K562 (cell line): ENCODE measurements at regions not wholly inside any gene's neighbourhood (a gene's known extent, or its start where the extent isn't known, plus 50 kb on each side); places are given as distances from the start of the nearest gene placed in this dataset.

Experiments
- FOXM1 ChIP-seq, 2 experiments: fragments of 450-650 bp in 1 of 2; sonication (generic) in 1 of 2; formaldehyde crosslinking in 1 of 2; IDR thresholded peaks; 2 replicates each; pipeline versions ENCODE4 v1.6.1 to v1.9.0; 2017 to 2022; ENCODE audit warnings: low read depth in 2 of 2, mild to moderate bottlenecking in 2 of 2, missing genetic modification reagents in 1 of 2, moderate library complexity in 1 of 2
- HMGN3 ChIP-seq: IDR thresholded peaks from 2 replicates; pipeline ENCODE4 v1.6.1; 2011; ENCODE audit warnings: borderline replicate concordance, low read depth, mild to moderate bottlenecking, mixed read lengths, low read length; ENCODE audit not compliant: insufficient read length; ENCODE audit errors: extremely low read depth
- IRF2 ChIP-seq: sonication (generic); formaldehyde crosslinking; IDR thresholded peaks from 2 replicates; pipeline ENCODE4 v1.8.1; 2022; ENCODE audit warnings: mild to moderate bottlenecking, missing genetic modification reagents
- ZKSCAN8 ChIP-seq: fragments of 200-800 bp; sonication (Bioruptor generic); IDR thresholded peaks from 2 replicates; pipeline ENCODE4 v1.6.1; 2016; ENCODE audit warnings: missing genetic modification characterization, missing compliant biosample characterization
- TF ChIP-seq, protein P1 (sequence below): sonication (generic); formaldehyde crosslinking; IDR thresholded peaks from 2 replicates; pipeline ENCODE4 v1.8.0; 2023; ENCODE audit warnings: mild to moderate bottlenecking, missing genetic modification reagents
- TF ChIP-seq, protein P2 (sequence below): fragments of 250-450 bp; sonication (Bioruptor Pico); IDR thresholded peaks from 2 replicates; pipeline ENCODE4 v1.4.0; 2020; ENCODE audit warnings: mild to moderate bottlenecking, moderate library complexity
- TF ChIP-seq, protein P3 (sequence below), 3 experiments: IDR thresholded peaks in 2 of 3; conservative IDR thresholded peaks in 1 of 3; 2 replicates each; pipeline ENCODE4 v1.5.1; 2011 to 2012; ENCODE audit warnings: low read length in 3 of 3, mild to moderate bottlenecking in 3 of 3, control low read depth in 2 of 3, improper control_type of control experiment in 1 of 3, inconsistent platforms in 1 of 3, low read depth in 1 of 3, mixed read lengths in 1 of 3, moderate library complexity in 1 of 3; ENCODE audit not compliant: insufficient read depth in 2 of 3

DNA sequence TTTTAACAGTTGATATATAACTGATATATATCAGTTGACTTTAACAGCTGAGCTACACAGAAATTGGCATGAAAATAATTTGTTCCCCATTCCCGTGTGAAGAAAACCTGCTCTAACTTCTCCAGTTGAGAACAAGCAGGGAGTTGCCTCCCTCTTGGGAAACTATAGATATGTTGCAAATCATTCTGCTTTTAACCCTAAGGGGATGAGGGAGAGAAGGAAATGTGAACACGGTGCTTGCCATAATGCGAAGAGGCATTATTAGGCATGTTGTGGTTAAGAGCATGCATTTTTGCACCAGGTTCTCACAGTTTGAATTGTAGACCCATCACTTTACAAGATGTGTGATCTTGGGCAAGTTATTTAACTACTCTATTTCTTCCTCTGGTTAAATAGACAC lies 453.7 kb downstream of the TENT5A start:
- no peak for TF ChIP-seq FOXM1 (IDR thresholded peaks at IDR 0.05; ENCODE audit: low read depth)
- TF ChIP-seq FOXM1 (CRISPR knock-in tag; IDR thresholded peaks at IDR 0.05; ENCODE audit: low read depth): no peak
- TF ChIP-seq, protein P1, sequence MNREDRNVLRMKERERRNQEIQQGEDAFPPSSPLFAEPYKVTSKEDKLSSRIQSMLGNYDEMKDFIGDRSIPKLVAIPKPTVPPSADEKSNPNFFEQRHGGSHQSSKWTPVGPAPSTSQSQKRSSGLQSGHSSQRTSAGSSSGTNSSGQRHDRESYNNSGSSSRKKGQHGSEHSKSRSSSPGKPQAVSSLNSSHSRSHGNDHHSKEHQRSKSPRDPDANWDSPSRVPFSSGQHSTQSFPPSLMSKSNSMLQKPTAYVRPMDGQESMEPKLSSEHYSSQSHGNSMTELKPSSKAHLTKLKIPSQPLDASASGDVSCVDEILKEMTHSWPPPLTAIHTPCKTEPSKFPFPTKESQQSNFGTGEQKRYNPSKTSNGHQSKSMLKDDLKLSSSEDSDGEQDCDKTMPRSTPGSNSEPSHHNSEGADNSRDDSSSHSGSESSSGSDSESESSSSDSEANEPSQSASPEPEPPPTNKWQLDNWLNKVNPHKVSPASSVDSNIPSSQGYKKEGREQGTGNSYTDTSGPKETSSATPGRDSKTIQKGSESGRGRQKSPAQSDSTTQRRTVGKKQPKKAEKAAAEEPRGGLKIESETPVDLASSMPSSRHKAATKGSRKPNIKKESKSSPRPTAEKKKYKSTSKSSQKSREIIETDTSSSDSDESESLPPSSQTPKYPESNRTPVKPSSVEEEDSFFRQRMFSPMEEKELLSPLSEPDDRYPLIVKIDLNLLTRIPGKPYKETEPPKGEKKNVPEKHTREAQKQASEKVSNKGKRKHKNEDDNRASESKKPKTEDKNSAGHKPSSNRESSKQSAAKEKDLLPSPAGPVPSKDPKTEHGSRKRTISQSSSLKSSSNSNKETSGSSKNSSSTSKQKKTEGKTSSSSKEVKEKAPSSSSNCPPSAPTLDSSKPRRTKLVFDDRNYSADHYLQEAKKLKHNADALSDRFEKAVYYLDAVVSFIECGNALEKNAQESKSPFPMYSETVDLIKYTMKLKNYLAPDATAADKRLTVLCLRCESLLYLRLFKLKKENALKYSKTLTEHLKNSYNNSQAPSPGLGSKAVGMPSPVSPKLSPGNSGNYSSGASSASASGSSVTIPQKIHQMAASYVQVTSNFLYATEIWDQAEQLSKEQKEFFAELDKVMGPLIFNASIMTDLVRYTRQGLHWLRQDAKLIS: no peak
- TF ChIP-seq ZKSCAN8 (CRISPR knock-in tag): no peak
- TF ChIP-seq HMGN3: no peak
- TF ChIP-seq, protein P2, sequence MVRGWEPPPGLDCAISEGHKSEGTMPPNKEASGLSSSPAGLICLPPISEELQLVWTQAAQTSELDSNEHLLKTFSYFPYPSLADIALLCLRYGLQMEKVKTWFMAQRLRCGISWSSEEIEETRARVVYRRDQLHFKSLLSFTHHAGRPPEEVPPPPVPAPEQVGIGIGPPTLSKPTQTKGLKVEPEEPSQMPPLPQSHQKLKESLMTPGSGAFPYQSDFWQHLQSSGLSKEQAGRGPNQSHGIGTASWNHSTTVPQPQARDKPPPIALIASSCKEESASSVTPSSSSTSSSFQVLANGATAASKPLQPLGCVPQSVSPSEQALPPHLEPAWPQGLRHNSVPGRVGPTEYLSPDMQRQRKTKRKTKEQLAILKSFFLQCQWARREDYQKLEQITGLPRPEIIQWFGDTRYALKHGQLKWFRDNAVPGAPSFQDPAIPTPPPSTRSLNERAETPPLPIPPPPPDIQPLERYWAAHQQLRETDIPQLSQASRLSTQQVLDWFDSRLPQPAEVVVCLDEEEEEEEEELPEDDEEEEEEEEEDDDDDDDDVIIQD: no peak
- TF ChIP-seq, protein P3, sequence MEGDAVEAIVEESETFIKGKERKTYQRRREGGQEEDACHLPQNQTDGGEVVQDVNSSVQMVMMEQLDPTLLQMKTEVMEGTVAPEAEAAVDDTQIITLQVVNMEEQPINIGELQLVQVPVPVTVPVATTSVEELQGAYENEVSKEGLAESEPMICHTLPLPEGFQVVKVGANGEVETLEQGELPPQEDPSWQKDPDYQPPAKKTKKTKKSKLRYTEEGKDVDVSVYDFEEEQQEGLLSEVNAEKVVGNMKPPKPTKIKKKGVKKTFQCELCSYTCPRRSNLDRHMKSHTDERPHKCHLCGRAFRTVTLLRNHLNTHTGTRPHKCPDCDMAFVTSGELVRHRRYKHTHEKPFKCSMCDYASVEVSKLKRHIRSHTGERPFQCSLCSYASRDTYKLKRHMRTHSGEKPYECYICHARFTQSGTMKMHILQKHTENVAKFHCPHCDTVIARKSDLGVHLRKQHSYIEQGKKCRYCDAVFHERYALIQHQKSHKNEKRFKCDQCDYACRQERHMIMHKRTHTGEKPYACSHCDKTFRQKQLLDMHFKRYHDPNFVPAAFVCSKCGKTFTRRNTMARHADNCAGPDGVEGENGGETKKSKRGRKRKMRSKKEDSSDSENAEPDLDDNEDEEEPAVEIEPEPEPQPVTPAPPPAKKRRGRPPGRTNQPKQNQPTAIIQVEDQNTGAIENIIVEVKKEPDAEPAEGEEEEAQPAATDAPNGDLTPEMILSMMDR (IDR thresholded peaks at IDR 0.05 in 2 of 3, conservative IDR thresholded peaks at IDR 0.05 in 1 of 3; ENCODE audit: insufficient read depth in 2 of 3, low read depth in 1 of 3, low read length in 3 of 3): no peak
- TF ChIP-seq IRF2 (CRISPR knock-in tag): no peak
